B cell (primary cell): ENCODE measurements at regions not wholly inside any gene's neighbourhood (a gene's known extent, or its start where the extent isn't known, plus 50 kb on each side); places are given as distances from the start of the nearest gene placed in this dataset.

Experiments
- EZH2 ChIP-seq: IDR thresholded peaks from 2 replicates; pipeline ENCODE4 v1.6.1; 2012; ENCODE audit warnings: borderline replicate concordance, low read depth, mild to moderate bottlenecking, moderate library complexity, low read length; ENCODE audit not compliant: insufficient read depth, poor library complexity, severe bottlenecking
- TF ChIP-seq, protein P1 (sequence below): fragments of 200-600 bp; IDR thresholded peaks from one replicate; pipeline ENCODE4 v1.8.0; 2022; ENCODE audit warnings: antibody characterized with exemption, mild to moderate bottlenecking

DNA sequence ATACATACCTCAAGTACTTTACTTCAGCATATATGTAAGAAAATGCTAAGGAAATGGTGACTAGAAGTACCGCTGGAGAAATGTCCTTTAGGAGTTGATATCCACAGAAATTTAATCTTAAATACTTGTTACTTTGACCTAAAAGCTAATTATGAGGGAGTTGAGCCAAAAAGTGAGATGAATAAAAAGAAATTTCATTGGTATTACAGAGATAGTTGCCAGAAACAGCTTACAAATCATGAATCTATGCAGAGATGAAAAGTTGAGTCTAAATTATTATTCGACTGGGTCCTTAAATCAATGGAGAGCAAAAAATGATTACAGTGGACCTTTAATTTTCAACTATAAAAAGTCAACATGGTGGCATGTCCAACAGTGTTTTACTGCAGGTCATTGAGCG, 160.9 kb downstream of the MZT1 start:
- TF ChIP-seq, protein P1, sequence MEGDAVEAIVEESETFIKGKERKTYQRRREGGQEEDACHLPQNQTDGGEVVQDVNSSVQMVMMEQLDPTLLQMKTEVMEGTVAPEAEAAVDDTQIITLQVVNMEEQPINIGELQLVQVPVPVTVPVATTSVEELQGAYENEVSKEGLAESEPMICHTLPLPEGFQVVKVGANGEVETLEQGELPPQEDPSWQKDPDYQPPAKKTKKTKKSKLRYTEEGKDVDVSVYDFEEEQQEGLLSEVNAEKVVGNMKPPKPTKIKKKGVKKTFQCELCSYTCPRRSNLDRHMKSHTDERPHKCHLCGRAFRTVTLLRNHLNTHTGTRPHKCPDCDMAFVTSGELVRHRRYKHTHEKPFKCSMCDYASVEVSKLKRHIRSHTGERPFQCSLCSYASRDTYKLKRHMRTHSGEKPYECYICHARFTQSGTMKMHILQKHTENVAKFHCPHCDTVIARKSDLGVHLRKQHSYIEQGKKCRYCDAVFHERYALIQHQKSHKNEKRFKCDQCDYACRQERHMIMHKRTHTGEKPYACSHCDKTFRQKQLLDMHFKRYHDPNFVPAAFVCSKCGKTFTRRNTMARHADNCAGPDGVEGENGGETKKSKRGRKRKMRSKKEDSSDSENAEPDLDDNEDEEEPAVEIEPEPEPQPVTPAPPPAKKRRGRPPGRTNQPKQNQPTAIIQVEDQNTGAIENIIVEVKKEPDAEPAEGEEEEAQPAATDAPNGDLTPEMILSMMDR: no peak
- no peak for TF ChIP-seq EZH2
